Stomach smooth muscle (tissue), 2 donors: ENCODE measurements at regions not wholly inside any gene's neighbourhood (a gene's known extent, or its start where the extent isn't known, plus 50 kb on each side); places are given as distances from the start of the nearest gene placed in this dataset.

Experiments used
- H3K27ac ChIP-seq: one replicate; pipeline ENCODE4 v1.7.0; 2013; ENCODE audit warnings: mild to moderate bottlenecking, low read length, inconsistent platforms
- H3K27me3 ChIP-seq, 2 donors: one replicate each; pipeline ENCODE4 v1.7.0; 2013; ENCODE audit warnings: low read length in 2 of 2; ENCODE audit not compliant: insufficient read depth in 2 of 2, control insufficient read depth in 1 of 2
- H3K36me3 ChIP-seq, 2 donors: one replicate each; pipeline ENCODE4 v1.7.0; 2013; ENCODE audit warnings: low read length in 2 of 2; ENCODE audit not compliant: control insufficient read depth in 2 of 2, insufficient read depth in 2 of 2
- H3K4me1 ChIP-seq: one replicate; pipeline ENCODE4 v1.7.0; 2013; ENCODE audit warnings: low read length; ENCODE audit not compliant: control insufficient read depth, insufficient read depth
- H3K4me3 ChIP-seq, 2 donors: one replicate each; pipeline ENCODE4 v1.7.0; 2013; ENCODE audit warnings: low read length in 2 of 2
- H3K9ac ChIP-seq, 2 donors: one replicate each; pipeline ENCODE4 v1.7.0; 2013; ENCODE audit warnings: low read length in 2 of 2, mild to moderate bottlenecking in 1 of 2
- H3K9me3 ChIP-seq, 2 donors: one replicate each; pipeline ENCODE4 v1.7.0; 2013; ENCODE audit warnings: low read length in 2 of 2; ENCODE audit not compliant: control insufficient read depth in 2 of 2
- donor health status: healthy.
- donor health status: Pancreatic carcinoma.

- Histone ChIP-seq H3K27me3 (peaks cover 0 to 2% of the 10 kb centered on the region in 2 donors), H3K4me3 (no peak overlapping the region), H3K9me3 (no peaks in the 10 kb centered on the region), H3K27ac (no peak overlapping the region), H3K36me3 (no peaks in the 10 kb centered on the region), H3K9ac (no peak overlapping the region), H3K4me1 (no peaks in the 10 kb centered on the region)
These were observed 55.2 kb upstream of the NTF3 start for GRCh38 chr12:5376591-5377207.

GRCh38 chr12:5377997-5378592 lies 53.8 kb upstream of the NTF3 start:
- Histone ChIP-seq H3K27ac (no peak overlapping the region), H3K36me3 (no peaks in the 10 kb centered on the region), H3K4me3 (no peak overlapping the region), H3K4me1 (no peaks in the 10 kb centered on the region), H3K27me3 (peaks cover 0 to 2% of the 10 kb centered on the region in 2 donors), H3K9ac (no peak overlapping the region), H3K9me3 (no peaks in the 10 kb centered on the region)

GRCh38 chr12:5379749-5380496 lies 52.0 kb upstream of the NTF3 start:
- Histone ChIP-seq H3K4me3 (no peak overlapping the region), H3K36me3 (no peaks in the 10 kb centered on the region), H3K9me3 (no peaks in the 10 kb centered on the region), H3K27me3 (peaks cover 0 to 2% of the 10 kb centered on the region in 2 donors), H3K27ac (no peak overlapping the region), H3K4me1 (no peaks in the 10 kb centered on the region), H3K9ac (no peak overlapping the region)
